ENCODE measurements at regions not wholly inside any gene's neighbourhood (a gene's known extent, or its start where the extent isn't known, plus 50 kb on each side); places are given as distances from the start of the nearest gene placed in this dataset.
"Not testable (repeated sequence)": the region's sequence is repeated elsewhere in the genome, so short reads cannot be mapped to it uniquely, and the experiment has no call there.

DNA sequence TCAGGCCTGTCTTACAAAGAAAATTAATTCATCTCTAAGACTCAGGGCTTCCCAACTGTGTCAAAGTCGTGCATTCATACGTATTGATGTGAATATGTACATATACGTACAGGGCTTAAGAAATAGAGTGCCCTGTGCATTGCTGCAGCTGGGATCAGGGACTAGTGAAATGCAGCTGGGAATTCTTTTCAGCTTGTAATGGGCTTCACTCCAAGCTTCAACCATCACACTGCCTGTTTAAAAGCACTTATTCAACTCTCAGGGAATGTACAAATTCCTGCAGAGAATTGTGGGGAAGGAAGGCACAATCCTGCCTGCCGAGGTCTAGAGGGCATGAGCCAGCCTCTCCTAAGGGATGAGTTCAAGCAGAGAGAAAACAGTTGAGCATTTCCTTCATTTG is 59.6 kb upstream of the MAN2A1 start:
- ChIA-PET CTCF (interaction anchor here (0.6 kb wide), 1 partner anchor 12 kb away, joined by 6 read pairs; no protein-coding TSS in a partner anchor), POLR2A (no interaction called here)
- H3K9me3 Mint-ChIP-seq (ENCODE audit: low read depth) = no peaks in the 10 kb centered on the region

DNA sequence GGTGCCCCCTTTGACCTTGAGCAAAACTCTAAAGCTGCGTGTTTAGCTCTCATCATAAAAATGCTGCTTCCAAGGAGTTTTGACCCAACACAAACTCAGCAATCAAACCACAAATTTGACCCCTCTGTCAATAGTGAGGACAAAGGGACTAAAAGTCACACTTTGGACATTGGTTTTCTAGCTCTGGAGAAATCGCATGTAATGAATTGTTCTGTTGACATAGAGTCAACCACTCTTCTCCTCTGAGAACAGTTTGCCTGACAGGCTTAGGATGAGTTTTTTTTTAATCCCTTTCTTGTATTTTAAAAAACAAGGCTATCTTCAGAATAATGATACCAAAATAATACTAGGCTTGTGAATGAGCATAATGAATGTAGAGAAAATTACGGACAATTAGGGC is 61.1 kb upstream of the MAN2A1 start:
- Mint-ChIP-seq H3K27ac (no peak overlapping the region), H3K4me3 (no peak overlapping the region), H3K36me3 (ENCODE audit: low read depth) (no peaks in the 10 kb centered on the region), H3K27me3 (peaks cover 13% of the 10 kb centered on the region), H3K4me1 (no peaks in the 10 kb centered on the region), H3K9me3 (ENCODE audit: low read depth) (no peaks in the 10 kb centered on the region)
- ATAC-seq (no peak), DNase-seq (no peak)
- intact Hi-C loops (cut with DNase I, micrococcal nuclease) = no loop called here
- POLR2A ChIA-PET = interaction anchor here (0.6 kb wide), 1 partner anchor 760 kb away, joined by 3 read pairs; no protein-coding TSS in a partner anchor
- CTCF ChIA-PET = no interaction called here

More for the DNA sequence above, 59.6 kb upstream of the MAN2A1 start:
- ATAC-seq (no peak), DNase-seq (no peak)
- Mint-ChIP-seq H3K27ac (no peak overlapping the region), H3K36me3 (ENCODE audit: low read depth) (no peaks in the 10 kb centered on the region), H3K4me1 (no peaks in the 10 kb centered on the region), H3K27me3 (peaks cover 9% of the 10 kb centered on the region), H3K4me3 (no peak overlapping the region)
- intact Hi-C loops (cut with DNase I, micrococcal nuclease) = no loop called here

DNA sequence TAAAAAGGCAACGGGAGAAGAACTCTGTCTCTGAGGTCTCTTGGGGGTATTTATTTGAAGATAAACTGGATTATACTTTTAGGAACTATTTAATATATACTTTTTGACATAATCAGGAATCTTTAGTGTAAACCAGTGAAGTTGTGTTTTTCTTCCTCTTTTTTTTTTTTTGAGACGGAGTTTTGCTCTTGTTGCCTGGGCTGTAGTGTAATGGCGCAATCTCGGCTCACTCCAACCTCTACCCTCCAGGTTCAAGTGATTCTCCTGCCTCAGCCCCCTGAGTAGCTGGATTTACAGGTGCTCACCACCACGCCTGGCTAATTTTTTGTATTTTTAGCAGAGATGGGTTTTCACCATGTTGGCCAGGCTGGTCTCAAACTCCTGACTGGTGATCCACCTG is 68.5 kb upstream of the MAN2A1 start:
- CTCF ChIA-PET; H3K27ac Mint-ChIP-seq; H3K4me3 Mint-ChIP-seq; DNase-seq; H3K27me3 Mint-ChIP-seq; POLR2A ChIA-PET; H3K4me1 Mint-ChIP-seq; intact Hi-C loops (cut with DNase I, micrococcal nuclease); H3K9me3 Mint-ChIP-seq (ENCODE audit: low read depth); ATAC-seq; H3K36me3 Mint-ChIP-seq (ENCODE audit: low read depth): not testable (repeated sequence)

DNA sequence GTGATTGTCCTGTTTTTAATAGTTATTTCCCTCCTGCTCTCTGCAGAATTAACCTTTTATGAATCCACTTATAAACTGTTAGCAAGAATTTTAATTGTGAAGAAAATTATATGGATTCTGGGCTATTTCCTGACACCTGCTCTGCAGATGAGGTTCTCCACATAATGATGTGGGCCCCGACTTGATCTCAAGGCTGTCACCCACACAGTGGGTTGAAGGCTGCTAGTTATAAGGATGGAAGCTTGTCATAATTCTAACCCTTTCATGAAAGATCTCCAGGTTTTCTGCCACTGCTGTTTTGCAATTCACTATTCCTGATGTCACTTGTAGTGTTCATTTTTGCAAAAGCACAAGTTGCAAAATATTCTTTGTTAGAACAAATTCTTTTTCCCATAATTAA is 69.1 kb upstream of the MAN2A1 start:
- no peaks in the 10 kb centered on the region for H3K9me3 Mint-ChIP-seq (ENCODE audit: low read depth)
- peaks cover 4% of the 10 kb centered on the region for H3K27me3 Mint-ChIP-seq
- no peaks in the 10 kb centered on the region for H3K4me1 Mint-ChIP-seq
- CTCF ChIA-PET = no interaction called here
- DNase-seq = no peak
- H3K27ac Mint-ChIP-seq = no peak overlapping the region
- POLR2A ChIA-PET = no interaction called here
- H3K4me3 Mint-ChIP-seq = no peak overlapping the region
- ATAC-seq = no peak
- H3K36me3 Mint-ChIP-seq (ENCODE audit: low read depth) = no peaks in the 10 kb centered on the region
- intact Hi-C loops (cut with DNase I, micrococcal nuclease) = no loop called here

DNA sequence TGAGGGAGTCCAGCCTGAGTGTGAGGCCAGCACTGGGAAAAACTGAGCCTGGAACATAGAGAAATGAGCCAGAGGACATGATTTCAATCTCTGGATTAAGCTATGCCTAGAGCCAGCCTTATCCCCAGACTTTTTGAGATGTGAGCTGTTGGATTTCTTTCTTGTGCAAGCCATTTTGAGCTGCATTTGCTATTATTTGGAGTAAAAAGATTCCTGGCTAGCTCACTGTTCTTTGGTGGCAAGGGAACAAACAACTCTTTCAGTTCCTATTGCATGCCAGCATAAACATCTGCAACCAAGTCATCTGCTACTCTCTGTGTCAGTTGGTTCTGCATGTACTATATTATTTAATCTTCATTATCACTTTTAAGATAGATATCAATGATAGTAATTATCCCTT is 70.1 kb upstream of the MAN2A1 start:
- ATAC-seq (no peak), DNase-seq (no peak)
- no peaks in the 10 kb centered on the region for H3K27me3 Mint-ChIP-seq
- CTCF ChIA-PET = interaction anchor here (1.6 kb wide), 1 partner anchor 69 kb away, joined by 4 read pairs; no protein-coding TSS in a partner anchor
- POLR2A ChIA-PET = no interaction called here
- H3K4me3 Mint-ChIP-seq = no peak overlapping the region
- no peaks in the 10 kb centered on the region for H3K9me3 Mint-ChIP-seq (ENCODE audit: low read depth)
- intact Hi-C loops (cut with DNase I, micrococcal nuclease) = no loop called here
- no peak overlapping the region for H3K27ac Mint-ChIP-seq
- no peaks in the 10 kb centered on the region for H3K36me3 Mint-ChIP-seq (ENCODE audit: low read depth)
- H3K4me1 Mint-ChIP-seq = no peaks in the 10 kb centered on the region

DNA sequence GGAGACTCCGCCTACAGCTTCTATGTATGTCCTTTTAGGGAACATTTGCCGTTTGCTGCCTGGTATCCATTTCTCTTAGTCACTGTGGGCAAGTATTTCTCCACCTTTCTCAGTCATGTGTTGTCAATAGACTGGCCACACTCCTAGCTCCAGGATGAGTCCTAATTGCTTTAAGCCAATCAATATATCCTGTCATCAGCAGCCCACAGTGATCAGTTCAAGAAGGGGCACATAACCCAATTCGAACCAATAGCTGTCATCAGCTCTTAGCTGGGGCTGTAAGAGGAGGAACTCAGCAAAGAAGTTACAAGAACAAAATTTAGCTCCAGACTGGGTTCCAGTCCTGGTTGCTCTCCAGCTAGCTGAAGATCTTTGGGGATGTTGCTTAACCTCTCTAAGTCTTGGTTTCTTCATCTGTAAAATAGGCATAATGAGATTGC is 70.7 kb upstream of the MAN2A1 start:
- ChIA-PET CTCF (interaction anchor here (1.6 kb wide), 1 partner anchor 69 kb away, joined by 4 read pairs; no protein-coding TSS in a partner anchor), POLR2A (no interaction called here)

DNA sequence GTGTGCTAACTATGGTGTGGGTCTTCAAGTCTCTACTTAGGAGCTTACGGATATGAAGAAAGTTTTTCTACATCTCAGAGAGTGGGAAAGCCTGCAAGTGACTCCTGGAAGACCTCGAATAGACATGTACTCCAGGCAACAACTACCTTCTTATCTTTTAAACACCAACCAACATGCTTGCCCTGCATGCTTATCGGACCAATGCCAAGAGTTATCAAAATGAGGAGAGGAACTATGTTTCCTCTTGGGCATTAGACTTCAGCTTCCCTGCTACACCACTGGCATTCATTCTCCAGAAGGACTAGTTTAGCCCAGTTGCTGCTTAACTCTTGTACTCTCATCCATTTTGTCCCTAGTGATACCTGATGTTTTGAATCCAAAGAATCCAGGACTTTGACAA is 74.7 kb upstream of the MAN2A1 start:
- H3K4me1 Mint-ChIP-seq = no peaks in the 10 kb centered on the region

More for the DNA sequence above, 70.7 kb upstream of the MAN2A1 start:
- DNase-seq (no peak), ATAC-seq (no peak)
- no peaks in the 10 kb centered on the region for H3K36me3 Mint-ChIP-seq (ENCODE audit: low read depth)
- H3K4me1 Mint-ChIP-seq = no peaks in the 10 kb centered on the region
- no peaks in the 10 kb centered on the region for H3K9me3 Mint-ChIP-seq (ENCODE audit: low read depth)
- H3K27me3 Mint-ChIP-seq = no peaks in the 10 kb centered on the region
- no peak overlapping the region for H3K4me3 Mint-ChIP-seq
- intact Hi-C loops (cut with DNase I, micrococcal nuclease) = no loop called here
- H3K27ac Mint-ChIP-seq = no peak overlapping the region

DNA sequence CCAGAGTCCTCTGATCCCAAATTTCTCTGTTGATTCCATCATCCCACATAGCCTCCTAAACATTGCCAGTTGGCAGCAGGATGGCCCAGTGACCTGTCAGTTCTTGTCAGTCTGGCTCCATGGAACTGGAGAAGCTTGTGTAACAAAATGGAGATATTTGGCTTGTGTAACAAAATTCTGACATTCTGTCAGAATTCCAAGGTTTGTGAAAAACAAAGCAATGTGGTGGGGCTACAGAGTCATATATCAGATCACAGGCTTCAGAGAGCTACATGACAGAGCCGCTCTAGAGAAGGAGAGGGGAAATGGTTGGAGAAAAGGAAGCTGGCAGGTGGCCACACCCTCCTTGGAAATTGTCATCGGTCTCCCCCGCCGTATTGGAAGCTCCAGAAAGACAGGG is 75.4 kb upstream of the MAN2A1 start:
- no peak overlapping the region for H3K27ac Mint-ChIP-seq
- intact Hi-C loops (cut with DNase I, micrococcal nuclease) = no loop called here
- DNase-seq (no peak), ATAC-seq (no peak)
- H3K4me1 Mint-ChIP-seq = no peaks in the 10 kb centered on the region
- no peaks in the 10 kb centered on the region for H3K9me3 Mint-ChIP-seq (ENCODE audit: low read depth)
- no peak overlapping the region for H3K4me3 Mint-ChIP-seq
- H3K27me3 Mint-ChIP-seq = peaks cover 2% of the 10 kb centered on the region
- ChIA-PET POLR2A (no interaction called here), CTCF (no interaction called here)
- no peaks in the 10 kb centered on the region for H3K36me3 Mint-ChIP-seq (ENCODE audit: low read depth)

More for the DNA sequence above, 74.7 kb upstream of the MAN2A1 start:
- no peaks in the 10 kb centered on the region for H3K36me3 Mint-ChIP-seq (ENCODE audit: low read depth)
- ChIA-PET POLR2A (no interaction called here), CTCF (no interaction called here)
- H3K27ac Mint-ChIP-seq = no peak overlapping the region
- H3K9me3 Mint-ChIP-seq (ENCODE audit: low read depth) = no peaks in the 10 kb centered on the region
- intact Hi-C loops (cut with DNase I, micrococcal nuclease) = no loop called here
- H3K4me3 Mint-ChIP-seq = no peak overlapping the region
- H3K27me3 Mint-ChIP-seq = peaks cover 2% of the 10 kb centered on the region
- DNase-seq (no peak), ATAC-seq (no peak)

DNA sequence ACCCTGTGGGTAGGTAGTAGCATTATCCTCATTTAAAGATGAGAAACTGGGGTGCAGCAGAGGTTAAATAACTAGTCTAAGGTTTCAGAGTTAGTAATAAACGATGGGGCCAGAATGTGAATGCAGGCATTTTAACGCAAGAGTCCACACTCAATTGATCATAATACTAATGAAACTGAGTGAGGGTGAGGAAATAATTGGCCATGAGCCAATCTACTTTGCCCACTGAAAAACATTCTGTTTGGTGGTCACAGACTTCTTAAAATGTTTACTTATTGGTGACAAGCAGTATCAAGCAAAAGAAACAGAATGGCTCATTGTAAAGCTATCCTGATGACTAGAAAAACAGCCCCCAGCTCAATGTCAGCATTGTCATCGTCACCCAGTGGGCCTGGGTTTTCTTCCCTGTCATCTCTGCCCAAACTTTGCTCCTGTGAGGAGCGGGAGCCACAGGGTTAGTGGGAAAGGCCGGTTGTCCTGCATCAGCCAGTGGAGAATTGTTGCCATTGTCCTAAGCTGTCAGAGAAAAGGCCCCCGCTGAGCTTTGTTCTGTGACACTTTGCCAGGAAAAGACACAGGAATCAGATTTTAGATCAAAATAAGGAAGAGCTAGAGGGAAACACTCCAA is 77.3 kb upstream of the MAN2A1 start:
- no peaks in the 10 kb centered on the region for H3K36me3 Mint-ChIP-seq (ENCODE audit: low read depth)
- intact Hi-C loops (cut with DNase I, micrococcal nuclease) = no loop called here
- ChIA-PET CTCF (no interaction called here), POLR2A (no interaction called here)
- H3K4me3 Mint-ChIP-seq = no peak overlapping the region
- peaks cover 2% of the 10 kb centered on the region for H3K27me3 Mint-ChIP-seq
- no peaks in the 10 kb centered on the region for H3K9me3 Mint-ChIP-seq (ENCODE audit: low read depth)
- DNase-seq (no peak), ATAC-seq (no peak)
- no peak overlapping the region for H3K27ac Mint-ChIP-seq
- H3K4me1 Mint-ChIP-seq = no peaks in the 10 kb centered on the region

DNA sequence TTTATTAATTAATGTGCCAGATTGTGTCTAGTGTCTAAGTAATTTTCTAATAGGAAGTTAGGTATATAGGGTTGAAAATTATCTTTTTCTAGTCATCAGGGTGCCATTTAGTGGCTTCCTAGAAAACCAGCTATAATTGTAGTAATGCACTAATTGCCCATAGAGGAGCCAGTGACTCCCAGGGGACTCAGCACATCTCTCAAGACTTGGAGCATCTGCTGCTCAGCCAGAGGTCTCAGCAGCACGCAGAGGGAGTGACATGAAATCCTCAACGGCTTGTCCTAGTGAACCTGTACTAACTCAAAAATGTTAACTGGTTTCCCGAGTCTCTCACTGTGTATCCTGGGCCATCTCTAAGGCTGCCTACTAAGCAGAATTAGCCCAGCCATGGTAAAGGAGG is 78.2 kb upstream of the MAN2A1 start:
- peaks cover 2% of the 10 kb centered on the region for H3K27me3 Mint-ChIP-seq
- no peaks in the 10 kb centered on the region for H3K4me1 Mint-ChIP-seq
- no peak overlapping the region for H3K4me3 Mint-ChIP-seq
- H3K9me3 Mint-ChIP-seq (ENCODE audit: low read depth) = no peaks in the 10 kb centered on the region
- H3K27ac Mint-ChIP-seq = no peak overlapping the region
- POLR2A ChIA-PET = no interaction called here
- CTCF ChIA-PET = no interaction called here
- no peak for ATAC-seq
- no peak for DNase-seq
- no peaks in the 10 kb centered on the region for H3K36me3 Mint-ChIP-seq (ENCODE audit: low read depth)
- intact Hi-C loops (cut with DNase I, micrococcal nuclease) = no loop called here

DNA sequence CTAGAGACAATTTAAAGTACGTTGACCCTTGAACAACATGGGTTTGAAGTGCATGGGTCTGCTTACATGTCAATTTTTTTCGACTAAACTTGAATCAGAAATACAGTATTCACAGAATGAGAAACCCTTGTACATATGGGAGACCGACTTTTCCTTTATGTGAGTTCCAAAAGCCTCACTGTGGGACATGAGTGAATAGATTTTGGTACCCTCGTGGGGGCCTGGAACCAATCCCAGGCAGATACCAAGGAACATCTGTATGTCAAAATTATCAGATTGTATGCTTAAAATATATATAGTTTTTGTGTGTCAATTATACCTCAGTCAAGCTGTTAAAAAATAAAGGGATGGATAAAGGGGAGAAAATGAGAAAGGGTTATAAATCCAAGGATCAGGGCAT is 78.7 kb upstream of the MAN2A1 start:
- no peak overlapping the region for H3K4me3 Mint-ChIP-seq
- H3K36me3 Mint-ChIP-seq (ENCODE audit: low read depth) = no peaks in the 10 kb centered on the region
- CTCF ChIA-PET = no interaction called here
- intact Hi-C loops (cut with DNase I, micrococcal nuclease) = no loop called here
- H3K27me3 Mint-ChIP-seq = peaks cover 2% of the 10 kb centered on the region
- no peaks in the 10 kb centered on the region for H3K9me3 Mint-ChIP-seq (ENCODE audit: low read depth)
- POLR2A ChIA-PET = no interaction called here
- no peaks in the 10 kb centered on the region for H3K4me1 Mint-ChIP-seq
- ATAC-seq (no peak), DNase-seq (no peak)
- H3K27ac Mint-ChIP-seq = no peak overlapping the region

DNA sequence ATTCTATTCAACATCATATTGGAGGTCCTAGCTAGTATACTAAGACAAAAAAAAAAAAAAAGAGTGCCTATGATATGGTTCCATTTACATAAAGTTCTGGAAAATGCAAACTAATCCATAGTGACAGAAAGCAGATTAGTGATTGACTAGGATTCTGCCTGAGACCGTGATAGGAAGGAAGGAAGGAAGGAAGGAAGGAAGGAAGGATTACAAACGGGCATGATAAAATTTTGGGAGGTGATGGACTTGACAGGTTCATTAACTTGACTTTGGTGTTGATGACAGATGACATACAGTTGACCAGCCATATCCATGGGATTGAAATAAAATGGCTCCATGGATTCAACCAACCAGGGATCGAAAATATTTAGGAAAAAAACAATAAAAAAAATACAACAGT is 79.1 kb upstream of the MAN2A1 start:
- no peak for DNase-seq
- Mint-ChIP-seq H3K27me3 (peaks cover 2% of the 10 kb centered on the region), H3K9me3 (ENCODE audit: low read depth) (no peaks in the 10 kb centered on the region), H3K27ac (no peak overlapping the region), H3K36me3 (ENCODE audit: low read depth) (no peaks in the 10 kb centered on the region), H3K4me1 (no peaks in the 10 kb centered on the region), H3K4me3 (no peak overlapping the region)
- ATAC-seq = no peak
- ChIA-PET POLR2A (no interaction called here), CTCF (no interaction called here)
- intact Hi-C loops (cut with DNase I, micrococcal nuclease) = no loop called here

All from activated CD4-positive, alpha-beta T cell treated with anti-CD3 and anti-CD28 coated beads for 36 hours (primary cell).